OCI-LY3 (cell line): ENCODE measurements at regions not wholly inside any gene's neighbourhood (a gene's known extent, or its start where the extent isn't known, plus 50 kb on each side); places are given as distances from the start of the nearest gene placed in this dataset.

Source experiments
- EZH2phosphoT487 ChIP-seq: fragments of 200-600 bp; shearing (Covaris generic); IDR thresholded peaks from 2 replicates; pipeline ENCODE4 v1.6.1; 2018; ENCODE audit warnings: antibody characterized with exemption, mixed run types, low read depth
- TF ChIP-seq, protein P1 (sequence below): fragments of 200-600, 300-600 bp; sonication (generic); IDR thresholded peaks from 2 replicates; pipeline ENCODE4 v1.5.1; 2014; ENCODE audit warnings: antibody characterized with exemption, low read length, low read depth

DNA sequence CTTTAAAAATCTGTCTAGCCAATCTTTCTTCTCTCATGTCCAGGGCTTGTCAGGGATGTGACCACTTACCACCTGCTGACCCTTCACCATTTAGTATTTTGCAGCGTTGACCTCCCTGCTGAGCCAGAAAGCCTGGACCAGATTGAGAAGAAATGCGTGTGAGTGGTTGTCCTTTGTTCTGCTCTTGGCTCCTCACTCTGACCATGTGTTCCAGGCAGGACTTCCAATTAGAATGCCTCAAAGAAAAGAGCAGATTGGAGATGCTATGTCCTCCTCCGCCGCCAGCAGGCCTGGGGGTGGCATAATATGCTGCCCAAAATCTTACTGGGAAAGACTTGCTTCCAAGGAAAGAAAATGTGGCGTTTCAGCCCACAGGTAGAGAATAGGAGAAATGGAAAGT lies 894.1 kb downstream of the SLC4A3 start:
- TF ChIP-seq EZH2phosphoT487 = no peak
- TF ChIP-seq, protein P1, sequence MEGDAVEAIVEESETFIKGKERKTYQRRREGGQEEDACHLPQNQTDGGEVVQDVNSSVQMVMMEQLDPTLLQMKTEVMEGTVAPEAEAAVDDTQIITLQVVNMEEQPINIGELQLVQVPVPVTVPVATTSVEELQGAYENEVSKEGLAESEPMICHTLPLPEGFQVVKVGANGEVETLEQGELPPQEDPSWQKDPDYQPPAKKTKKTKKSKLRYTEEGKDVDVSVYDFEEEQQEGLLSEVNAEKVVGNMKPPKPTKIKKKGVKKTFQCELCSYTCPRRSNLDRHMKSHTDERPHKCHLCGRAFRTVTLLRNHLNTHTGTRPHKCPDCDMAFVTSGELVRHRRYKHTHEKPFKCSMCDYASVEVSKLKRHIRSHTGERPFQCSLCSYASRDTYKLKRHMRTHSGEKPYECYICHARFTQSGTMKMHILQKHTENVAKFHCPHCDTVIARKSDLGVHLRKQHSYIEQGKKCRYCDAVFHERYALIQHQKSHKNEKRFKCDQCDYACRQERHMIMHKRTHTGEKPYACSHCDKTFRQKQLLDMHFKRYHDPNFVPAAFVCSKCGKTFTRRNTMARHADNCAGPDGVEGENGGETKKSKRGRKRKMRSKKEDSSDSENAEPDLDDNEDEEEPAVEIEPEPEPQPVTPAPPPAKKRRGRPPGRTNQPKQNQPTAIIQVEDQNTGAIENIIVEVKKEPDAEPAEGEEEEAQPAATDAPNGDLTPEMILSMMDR = no peak
